GM18520 (cell line): ENCODE measurements at regions not wholly inside any gene's neighbourhood (a gene's known extent, or its start where the extent isn't known, plus 50 kb on each side); places are given as distances from the start of the nearest gene placed in this dataset.

Experiments
- ATAC-seq: cut with Tn5 transposase; IDR thresholded peaks from one replicate; pipeline ENCODE4 v1.9.1; 2021; ENCODE audit not compliant: unreplicated experiment

DNA sequence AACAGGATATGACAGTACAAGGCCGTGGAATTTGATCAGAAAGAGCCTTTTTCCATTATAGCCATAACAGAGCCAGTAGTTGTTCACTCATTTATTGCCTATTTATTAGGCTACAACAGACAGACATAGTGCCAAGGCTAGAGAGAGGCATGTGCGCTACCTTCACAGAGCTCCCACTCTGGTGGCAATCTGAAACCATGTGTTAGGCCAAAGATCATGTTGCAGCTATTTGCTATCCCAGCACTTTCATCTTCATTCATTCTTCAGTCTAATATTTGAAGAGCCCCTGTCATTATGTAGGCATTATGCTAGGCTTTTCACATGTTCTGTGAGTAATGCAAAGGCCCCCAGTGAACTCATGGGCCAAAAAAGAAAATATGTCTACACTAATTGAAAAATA lies 404.8 kb downstream of the IGSF11 start:
- no peak for ATAC-seq

DNA sequence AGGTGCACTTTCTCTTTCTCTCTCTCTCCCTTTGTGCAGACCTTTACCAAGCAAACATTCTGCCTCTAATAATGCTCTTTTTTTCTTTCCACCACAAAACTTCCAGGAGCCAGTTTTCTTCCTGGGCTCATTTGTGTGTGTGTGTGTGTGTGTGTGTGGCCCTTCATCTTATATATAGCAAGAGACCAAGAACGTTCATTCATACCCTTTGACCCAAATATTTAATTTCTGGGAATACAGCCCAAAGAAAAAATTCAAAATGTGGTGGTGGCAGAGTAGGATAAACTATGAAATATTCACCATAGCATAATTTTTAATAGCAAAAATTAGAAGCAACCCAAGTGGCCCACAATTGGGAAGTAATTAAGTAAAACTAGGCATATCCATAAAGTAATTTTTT lies 398.9 kb downstream of the IGSF11 start:
- no peak for ATAC-seq

DNA sequence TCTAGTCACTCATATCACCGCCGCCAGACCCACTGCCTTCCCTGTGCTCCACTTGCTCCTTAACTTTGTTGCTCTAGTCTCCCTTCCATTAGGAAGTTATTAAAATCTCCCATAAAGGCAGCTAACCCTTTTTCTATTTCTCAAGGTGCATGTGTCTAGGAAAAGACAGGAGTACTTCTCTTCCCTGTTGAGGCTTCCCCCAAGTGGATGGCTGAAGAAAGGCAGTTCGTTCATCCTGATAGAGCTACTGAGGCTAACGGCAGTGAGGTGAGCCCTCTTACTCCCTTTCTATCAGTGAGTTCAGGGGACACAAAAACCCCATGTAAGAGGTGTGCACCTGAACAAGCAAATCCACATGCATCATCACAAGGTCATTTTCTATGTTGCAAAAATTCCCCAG lies 397.8 kb downstream of the IGSF11 start:
- ATAC-seq: no peak

DNA sequence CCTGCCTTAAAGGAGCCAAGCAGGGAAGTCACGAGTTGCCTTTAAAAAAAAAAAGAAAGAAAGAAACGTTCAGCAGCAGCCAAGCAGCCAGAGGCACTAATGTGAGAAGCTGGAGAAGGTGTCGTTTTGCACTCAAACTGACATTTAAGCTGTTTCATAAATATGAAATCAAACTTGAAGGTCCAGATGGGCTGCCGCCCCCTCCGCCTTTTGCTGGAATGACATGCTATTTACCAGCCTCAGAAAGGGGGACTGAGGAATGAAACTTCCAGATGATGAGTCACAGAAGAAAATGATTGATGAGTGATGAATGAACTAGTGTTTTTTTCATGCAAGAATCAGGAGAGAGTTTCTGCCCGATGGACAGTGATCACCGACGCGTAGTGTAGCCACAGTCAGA lies 396.8 kb downstream of the IGSF11 start:
- no peak for ATAC-seq

DNA sequence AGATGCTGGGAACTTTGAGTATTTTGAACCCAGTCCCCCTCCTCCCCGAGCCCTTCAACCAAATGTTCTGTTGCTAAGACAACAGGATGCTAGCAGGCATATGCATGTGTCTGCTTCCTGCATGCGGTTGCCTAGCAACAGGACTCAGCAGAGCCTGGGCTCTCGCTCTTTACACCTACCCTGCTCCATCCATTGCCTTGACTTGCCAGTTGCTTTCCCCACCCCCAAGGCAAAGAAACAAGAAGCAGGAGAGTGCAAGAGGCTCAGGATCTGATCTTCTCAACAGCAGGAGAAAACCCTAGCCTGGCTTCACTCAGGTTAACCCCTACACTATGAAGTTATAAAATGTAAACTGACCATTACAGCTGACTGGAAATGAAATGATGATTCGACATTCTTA lies 393.0 kb downstream of the IGSF11 start:
- peak; percentile 78 for ATAC-seq

DNA sequence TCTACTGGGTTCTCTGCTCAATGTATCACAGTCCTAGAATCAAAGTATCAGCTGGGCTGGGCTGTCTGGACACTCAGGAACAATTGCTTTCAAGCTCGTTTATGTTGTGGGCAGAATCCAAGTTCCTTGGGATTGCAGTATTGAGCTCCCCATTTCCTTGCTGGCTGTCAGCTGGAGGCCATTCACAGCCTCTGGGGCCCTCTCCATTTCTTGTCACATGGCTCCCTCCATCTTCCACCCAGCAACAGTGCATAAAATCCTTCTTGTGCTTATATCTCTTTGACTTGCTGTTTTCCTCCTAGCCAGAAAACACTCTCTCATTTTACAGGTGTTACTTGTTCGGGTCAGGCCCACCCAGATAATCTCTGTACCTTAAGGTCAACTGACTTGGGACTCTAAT lies 363.5 kb downstream of the IGSF11 start:
- ATAC-seq: no peak

DNA sequence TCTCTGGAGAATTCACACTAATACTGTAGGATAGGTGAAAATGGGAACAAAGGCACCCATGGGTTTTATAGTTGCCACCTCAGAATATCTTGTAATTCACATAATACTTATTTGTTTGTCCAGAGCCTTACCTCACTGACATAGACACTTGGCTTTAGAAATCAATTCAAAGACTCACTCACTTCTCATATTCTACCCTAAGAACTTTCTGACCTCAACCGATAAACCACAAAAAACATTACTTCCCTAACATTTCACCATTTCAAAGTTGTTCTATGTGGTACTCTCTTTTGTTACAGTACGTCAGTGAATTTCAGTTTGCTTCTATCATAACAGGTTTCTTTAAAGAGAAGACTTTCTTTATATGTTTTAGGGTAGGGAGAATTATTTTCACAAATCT lies 359.3 kb downstream of the IGSF11 start:
- no peak for ATAC-seq

DNA sequence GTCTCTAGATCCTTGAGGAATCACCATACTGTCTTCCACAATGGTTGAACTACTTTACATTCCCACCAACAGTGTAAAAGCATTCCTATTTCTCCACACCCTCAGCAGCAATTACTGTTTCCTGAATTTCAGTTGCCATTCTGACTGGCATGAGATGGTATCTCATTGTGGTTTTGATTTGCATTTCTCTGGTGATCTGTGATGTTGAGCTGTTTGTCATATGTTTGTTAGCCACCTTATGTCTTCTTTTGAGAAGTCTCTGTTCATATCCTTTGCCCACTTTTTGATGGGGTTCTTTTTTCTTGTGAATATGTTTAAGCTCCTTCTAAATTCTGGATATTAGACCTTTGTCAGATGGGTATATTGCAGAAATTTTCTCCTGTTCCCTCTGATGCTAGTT lies 356.0 kb downstream of the IGSF11 start:
- ATAC-seq: peak; percentile 71

DNA sequence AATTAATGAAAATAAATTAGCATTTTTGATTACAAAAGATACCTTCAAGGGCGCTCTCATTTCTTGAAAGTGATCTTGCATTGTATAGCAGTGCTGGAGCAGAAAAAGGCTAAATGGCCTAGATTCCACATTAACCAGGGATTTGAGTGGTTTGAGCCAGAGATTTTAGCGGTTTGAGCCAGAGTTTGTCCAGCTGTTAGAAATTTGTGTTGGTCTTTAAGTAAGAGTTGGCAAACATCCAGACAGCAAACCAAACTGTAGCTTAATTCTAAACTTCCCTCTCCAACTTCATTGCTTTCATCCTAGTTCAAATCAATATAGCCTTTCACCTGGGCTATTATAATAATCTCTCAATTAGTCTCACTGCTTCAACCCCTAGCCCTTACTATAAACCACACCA lies 351.7 kb downstream of the IGSF11 start:
- no peak for ATAC-seq

DNA sequence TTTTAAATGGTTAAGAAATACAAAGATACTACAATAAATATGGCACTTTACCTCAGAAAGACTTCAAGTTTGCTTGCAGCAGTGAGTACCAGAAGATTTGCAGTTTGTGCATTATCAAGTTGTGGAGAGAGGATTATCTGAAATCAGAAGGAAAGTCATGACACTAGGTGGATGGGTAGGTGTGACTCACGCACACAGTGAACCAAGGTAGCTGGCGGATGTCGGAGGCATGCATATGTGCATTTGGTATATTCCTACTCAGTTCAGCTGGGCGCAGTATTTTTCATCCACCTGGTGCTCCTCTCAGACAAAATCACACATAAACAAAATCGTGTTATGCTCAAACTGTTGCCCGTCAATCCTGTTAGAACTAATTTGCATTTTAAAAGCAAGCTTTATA lies 351.0 kb downstream of the IGSF11 start:
- no peak for ATAC-seq

DNA sequence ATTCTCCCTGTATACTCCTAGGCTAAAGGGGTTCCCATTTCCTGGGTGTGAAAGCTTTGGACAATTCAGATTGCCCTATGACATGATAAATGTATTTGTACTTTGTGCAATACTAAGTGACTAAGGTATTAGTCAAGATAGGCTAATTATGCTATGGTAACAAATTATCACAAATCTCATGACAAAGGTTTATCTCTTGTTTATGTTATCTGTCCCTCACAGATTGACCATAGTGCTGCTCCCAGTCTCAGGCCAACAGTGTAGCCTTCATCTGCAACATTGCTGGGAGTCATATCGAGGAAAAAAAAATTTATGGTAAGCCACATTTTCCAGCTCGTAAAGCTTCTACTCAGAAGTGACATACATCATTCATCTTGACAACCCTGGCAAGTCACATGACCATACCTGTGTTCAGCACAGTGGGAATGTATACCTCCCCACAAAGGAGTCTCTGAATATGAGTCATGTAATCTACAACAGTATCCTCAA lies 346.2 kb downstream of the IGSF11 start:
- no peak for ATAC-seq

DNA sequence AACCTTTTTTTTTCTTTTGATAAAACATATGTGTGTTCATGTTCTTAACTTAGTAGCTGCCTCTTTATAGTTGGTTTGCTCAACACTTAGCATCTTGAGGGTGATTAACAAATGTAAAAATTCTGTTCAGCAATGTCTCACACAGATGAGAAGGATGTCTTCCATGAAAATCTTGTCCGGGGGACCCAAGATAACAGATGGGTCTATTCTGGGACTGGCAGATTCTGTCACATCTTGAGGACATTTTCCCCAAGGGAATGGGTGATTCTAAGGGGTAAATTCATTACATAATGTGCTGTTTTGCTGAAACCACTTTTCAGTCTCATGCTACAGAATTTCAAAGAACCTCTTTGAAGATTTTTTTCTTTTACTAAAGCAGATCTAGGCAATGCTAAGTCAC lies 342.2 kb downstream of the IGSF11 start:
- ATAC-seq: no peak

DNA sequence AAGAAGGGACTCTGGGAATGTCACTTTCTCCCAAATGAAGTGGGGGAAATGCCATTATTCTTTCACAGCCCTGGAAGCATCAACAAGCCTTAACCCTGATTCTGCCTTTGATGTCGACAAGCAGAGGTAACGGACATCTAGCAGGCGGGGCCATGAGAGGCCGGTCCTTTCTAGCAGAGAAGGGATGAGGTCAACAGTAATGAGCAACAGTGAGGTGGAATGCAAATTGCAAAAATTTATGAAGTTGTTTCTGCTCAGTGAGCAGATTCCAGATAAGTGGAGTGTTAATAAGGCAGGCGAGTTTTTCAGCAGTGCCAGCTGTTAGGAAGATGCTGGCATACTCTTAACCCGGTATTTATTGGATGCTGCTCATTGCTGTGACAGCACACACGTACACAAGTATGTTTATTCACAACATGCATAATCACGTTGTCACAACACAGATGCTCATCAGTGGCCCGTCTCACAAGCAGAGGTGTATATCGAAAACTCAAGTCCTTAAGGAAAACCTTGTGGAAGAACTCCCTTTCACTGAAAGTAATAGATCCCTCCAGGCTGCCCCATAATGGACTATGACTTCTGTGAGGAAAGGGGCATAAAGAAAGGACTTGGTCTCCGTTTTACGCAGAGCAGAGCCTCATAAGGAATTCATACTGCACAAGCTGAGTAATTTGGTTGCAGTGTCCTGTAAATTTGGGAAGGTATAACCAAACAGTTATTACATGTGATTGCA lies 329.0 kb downstream of the IGSF11 start:
- no peak for ATAC-seq

DNA sequence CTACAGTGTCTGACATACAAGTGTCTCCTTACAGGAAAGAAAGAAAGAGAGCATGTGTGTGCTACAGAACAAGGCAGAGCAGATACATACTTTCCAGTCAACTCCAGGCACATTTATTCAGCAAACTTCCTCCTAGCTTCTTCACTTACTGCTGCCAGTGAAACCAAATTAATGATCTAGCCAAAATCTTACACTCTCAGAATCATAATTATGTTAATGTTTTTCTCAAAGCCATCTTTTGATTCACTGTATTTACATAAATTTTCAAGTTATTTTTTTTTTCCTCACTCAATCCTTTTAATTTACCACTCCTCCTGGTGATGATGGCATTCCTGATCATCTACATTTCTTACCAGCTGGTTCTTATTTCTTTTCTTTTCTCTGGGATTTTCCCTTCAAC lies 326.7 kb downstream of the IGSF11 start:
- ATAC-seq: no peak

DNA sequence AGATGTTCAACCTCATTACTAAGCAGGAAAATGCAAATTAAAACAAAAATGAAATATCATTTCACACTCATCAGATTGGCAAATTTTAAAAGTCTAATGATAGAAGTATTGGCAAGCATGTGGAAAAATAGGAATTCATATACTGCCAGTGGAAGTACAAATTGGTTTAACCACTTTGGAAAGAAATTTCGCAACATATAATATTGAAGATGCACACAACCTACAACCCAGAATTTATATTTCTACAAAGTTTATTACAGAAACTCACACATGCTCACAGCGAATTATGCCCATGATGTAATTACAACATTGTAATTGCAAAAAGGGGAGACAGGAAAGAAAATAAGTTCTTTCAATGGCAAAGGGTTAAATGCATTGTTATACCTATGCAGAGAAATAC lies 324.1 kb downstream of the IGSF11 start:
- ATAC-seq: no peak

DNA sequence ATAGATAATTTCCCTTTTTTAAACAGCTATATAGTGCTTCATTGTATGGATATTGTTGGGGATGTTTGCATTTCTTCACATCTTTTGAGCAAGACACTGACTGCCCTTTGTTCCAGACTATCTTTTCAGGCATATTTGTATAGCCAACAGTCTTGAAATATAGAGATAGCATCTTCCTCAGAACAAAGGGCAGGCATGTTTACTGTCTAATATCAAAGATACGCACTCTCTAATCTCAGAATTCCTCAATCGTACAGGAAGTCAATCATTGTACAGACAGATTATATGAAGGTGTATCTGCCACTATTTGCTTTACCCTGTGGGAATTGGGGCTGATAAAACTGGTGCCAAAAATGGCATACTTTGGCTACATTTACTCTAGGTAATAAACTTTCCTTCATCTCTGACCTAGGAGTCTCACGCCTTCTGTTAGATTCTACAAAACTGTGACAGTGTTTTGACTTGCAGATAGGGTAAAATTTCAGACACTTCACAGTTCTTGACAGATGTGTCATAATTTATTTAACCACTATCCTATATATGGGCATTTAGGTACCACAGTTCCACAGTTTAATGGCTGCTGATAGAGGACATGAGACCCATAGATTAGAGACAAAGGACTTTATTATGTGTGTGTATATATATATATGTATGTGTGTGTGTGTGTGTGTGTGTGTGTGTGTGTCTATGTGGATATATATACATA lies 321.0 kb downstream of the IGSF11 start:
- ATAC-seq: no peak

DNA sequence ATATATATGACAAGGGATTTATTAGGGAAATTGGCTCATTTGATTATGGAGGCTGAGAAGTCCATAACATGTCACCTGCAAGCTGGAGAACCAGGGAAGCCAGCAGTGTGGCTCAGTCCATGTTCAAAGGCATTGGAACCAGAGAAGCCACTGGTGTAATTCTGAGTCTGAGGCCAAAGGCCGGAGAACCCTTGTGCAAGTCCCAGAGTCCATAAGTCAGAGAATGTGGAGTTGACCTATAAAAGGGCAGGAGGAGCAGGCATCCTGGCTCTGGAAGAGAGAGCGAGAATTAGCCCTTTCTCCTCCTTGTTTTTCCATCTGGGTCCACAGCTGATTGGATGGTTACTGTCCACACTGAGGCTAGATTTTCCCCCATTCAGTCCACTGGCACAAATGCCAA lies 319.8 kb downstream of the IGSF11 start:
- no peak for ATAC-seq

DNA sequence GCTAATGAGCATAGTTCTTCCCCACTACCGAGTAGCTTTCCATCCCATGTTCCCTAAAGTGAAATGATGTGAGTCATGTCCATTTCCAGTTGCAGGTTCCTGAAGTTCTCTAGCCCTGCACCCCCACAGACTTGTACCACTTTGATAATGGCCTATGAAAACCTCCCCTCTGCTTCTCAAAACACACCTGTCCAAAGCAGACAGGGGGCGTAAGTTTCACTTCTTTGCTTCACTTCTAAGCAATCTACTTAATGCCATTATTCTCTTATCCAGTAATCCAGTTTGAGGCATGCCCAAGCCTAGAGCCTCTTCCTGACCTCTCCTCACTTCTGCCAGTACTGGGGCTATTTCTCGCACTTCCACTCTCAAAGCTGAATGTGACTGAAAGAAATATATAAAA lies 305.1 kb downstream of the IGSF11 start:
- ATAC-seq: no peak

DNA sequence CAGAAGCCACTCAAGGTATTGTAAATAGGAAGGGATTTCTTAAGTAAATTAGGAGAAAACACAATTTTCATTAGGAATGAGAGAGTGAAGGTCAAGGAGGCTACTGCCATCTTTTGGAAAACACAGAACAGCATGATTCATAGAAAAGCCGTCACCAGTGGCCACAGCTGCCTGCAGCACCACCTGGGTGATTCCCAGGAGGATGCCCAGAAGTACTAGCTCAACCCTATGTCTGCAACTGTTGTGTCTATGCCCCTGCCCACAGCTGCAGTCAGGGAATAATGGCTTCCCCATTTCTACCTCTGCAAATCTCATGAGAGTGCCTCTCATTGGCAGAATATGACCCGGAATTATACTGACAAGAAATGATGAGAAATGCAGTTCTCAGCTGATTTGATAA lies 300.0 kb downstream of the IGSF11 start:
- ATAC-seq: no peak

DNA sequence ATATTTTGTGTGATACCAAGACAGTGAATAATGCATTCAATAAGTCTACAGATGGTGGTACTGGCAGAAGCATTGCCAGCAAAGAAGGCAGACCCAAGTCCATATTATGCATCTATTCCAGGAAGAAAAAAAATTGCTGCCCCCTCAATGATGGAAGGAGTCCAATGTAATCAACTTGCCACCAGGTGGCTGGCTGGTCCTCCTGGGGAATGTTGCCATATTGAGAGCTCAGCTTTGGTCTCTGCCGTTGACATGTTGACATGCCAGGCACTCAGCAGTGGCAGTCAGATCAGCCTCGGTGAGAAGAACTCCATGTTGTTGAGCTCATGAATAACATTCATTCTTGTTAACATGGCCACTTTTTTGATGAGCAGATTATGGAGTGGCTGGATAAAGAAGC lies 298.5 kb downstream of the IGSF11 start:
- no peak for ATAC-seq

DNA sequence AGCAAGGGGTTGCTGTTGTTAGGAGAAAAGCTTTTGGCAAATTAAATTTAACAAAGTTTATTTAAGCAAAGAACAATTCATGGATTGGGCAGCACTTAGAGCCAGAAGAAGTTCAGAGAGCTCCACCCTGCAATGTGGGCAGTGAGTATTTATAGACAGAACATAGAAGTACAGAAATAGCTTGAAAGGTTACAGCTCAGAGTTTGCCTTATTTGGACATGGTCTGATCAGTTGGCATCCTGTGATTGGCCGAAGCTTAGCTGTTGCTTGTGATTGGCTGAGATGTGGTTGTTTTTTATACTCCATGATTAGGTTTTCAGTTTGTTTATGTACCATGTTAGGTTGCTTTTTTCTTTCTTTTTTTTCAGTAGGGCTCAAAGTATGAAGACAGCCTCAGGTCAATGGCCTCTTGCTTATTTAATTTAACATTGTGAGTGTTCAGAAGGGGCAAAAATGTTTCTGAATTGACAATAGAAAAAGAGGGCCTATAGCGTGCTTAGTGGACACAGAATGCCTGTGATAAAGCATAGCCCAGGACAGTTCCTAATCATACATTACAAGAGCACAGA lies 293.8 kb downstream of the IGSF11 start:
- no peak for ATAC-seq

DNA sequence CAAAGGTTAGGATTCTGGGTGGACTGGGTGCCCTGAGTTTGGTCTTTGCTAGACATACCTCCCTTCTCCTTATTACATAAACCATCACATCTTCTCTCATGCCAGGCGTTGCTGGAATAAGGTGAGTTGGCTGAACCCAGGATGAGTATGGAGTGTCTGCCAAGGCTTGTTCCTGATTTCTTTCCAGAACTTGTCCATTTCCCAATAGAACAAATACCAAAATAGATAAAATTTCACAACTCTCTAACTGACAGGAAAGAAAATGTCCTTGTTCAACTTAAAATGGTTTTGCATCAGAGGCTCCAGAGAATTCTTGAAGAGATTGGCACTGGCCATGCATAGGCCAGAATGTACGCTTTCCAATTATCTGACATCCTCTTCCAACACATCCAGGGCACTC lies 291.9 kb downstream of the IGSF11 start:
- ATAC-seq: no peak
